KOPT-K1 (cell line): ENCODE measurements at regions not wholly inside any gene's neighbourhood (a gene's known extent, or its start where the extent isn't known, plus 50 kb on each side); places are given as distances from the start of the nearest gene placed in this dataset.

Experiments
- H3K27ac ChIP-seq: fragments of 200-600 bp; sonication (generic); 2 replicates; pipeline ENCODE4 v1.5.1; 2016; ENCODE audit warnings: antibody characterized with exemption, mild to moderate bottlenecking, low read depth, low read length; ENCODE audit not compliant: poor library complexity, severe bottlenecking
- H3K36me3 ChIP-seq: fragments of 200-600 bp; sonication (generic); 2 replicates; pipeline ENCODE4 v1.5.1; 2017; ENCODE audit warnings: antibody characterized with exemption, mild to moderate bottlenecking, low read length, moderate library complexity; ENCODE audit not compliant: insufficient read depth
- H3K9me3 ChIP-seq: fragments of 200-600 bp; sonication (generic); 2 replicates; pipeline ENCODE4 v1.5.1; 2017; ENCODE audit warnings: antibody characterized with exemption, low read length, mild to moderate bottlenecking; ENCODE audit not compliant: insufficient read depth, poor library complexity, severe bottlenecking

- Histone ChIP-seq H3K36me3 (no peaks in the 10 kb centered on the region), H3K27ac (no peak overlapping the region), H3K9me3 (peaks cover 14% of the 10 kb centered on the region)
These were observed 476.4 kb downstream of the TBC1D22A start for GRCh38 chr22:47238690-47239473.

GRCh38 chr22:47237890-47238480 lies 475.5 kb downstream of the TBC1D22A start:
- H3K9me3 ChIP-seq = peaks cover 17% of the 10 kb centered on the region
- H3K36me3 ChIP-seq = no peaks in the 10 kb centered on the region
- H3K27ac ChIP-seq = no peak overlapping the region

GRCh38 chr22:47236718-47237117 lies 474.3 kb downstream of the TBC1D22A start:
- no peaks in the 10 kb centered on the region for H3K36me3 ChIP-seq
- H3K27ac ChIP-seq = no peak overlapping the region
- H3K9me3 ChIP-seq = peaks cover 24% of the 10 kb centered on the region

- no peak overlapping the region for H3K27ac ChIP-seq
- peaks cover 29% of the 10 kb centered on the region for H3K9me3 ChIP-seq
- no peaks in the 10 kb centered on the region for H3K36me3 ChIP-seq
These were observed 473.7 kb downstream of the TBC1D22A start for GRCh38 chr22:47236161-47236560.

- Histone ChIP-seq H3K27ac (no peak overlapping the region), H3K36me3 (no peaks in the 10 kb centered on the region), H3K9me3 (peaks cover 29% of the 10 kb centered on the region)
These were observed 471.1 kb downstream of the TBC1D22A start for GRCh38 chr22:47233316-47234243.

- Histone ChIP-seq H3K9me3 (peaks cover 29% of the 10 kb centered on the region), H3K27ac (no peak overlapping the region), H3K36me3 (no peaks in the 10 kb centered on the region)
These were observed 470.3 kb downstream of the TBC1D22A start for GRCh38 chr22:47232753-47233152.

GRCh38 chr22:47232197-47232596 lies 469.7 kb downstream of the TBC1D22A start:
- Histone ChIP-seq H3K36me3 (no peaks in the 10 kb centered on the region), H3K9me3 (peaks cover 29% of the 10 kb centered on the region), H3K27ac (no peak overlapping the region)

GRCh38 chr22:47231759-47232158 lies 469.3 kb downstream of the TBC1D22A start:
- Histone ChIP-seq H3K27ac (no peak overlapping the region), H3K9me3 (peaks cover 29% of the 10 kb centered on the region), H3K36me3 (no peaks in the 10 kb centered on the region)

GRCh38 chr22:47230741-47231140 lies 468.3 kb downstream of the TBC1D22A start:
- Histone ChIP-seq H3K9me3 (peaks cover 29% of the 10 kb centered on the region), H3K27ac (no peak overlapping the region), H3K36me3 (no peaks in the 10 kb centered on the region)

GRCh38 chr22:47230251-47230650 lies 467.8 kb downstream of the TBC1D22A start:
- Histone ChIP-seq H3K36me3 (no peaks in the 10 kb centered on the region), H3K27ac (no peak overlapping the region), H3K9me3 (peaks cover 29% of the 10 kb centered on the region)

GRCh38 chr22:47228767-47229166 lies 466.3 kb downstream of the TBC1D22A start:
- Histone ChIP-seq H3K9me3 (peaks cover 23% of the 10 kb centered on the region), H3K36me3 (no peaks in the 10 kb centered on the region), H3K27ac (no peak overlapping the region)

- Histone ChIP-seq H3K27ac (no peak overlapping the region), H3K9me3 (no peaks in the 10 kb centered on the region), H3K36me3 (no peaks in the 10 kb centered on the region)
These were observed 463.6 kb downstream of the TBC1D22A start for GRCh38 chr22:47225931-47226633.

GRCh38 chr22:47225080-47225930 lies 462.9 kb downstream of the TBC1D22A start:
- Histone ChIP-seq H3K9me3 (no peaks in the 10 kb centered on the region), H3K27ac (no peak overlapping the region), H3K36me3 (no peaks in the 10 kb centered on the region)
